GM12872 (cell line): ENCODE measurements at regions not wholly inside any gene's neighbourhood (a gene's known extent, or its start where the extent isn't known, plus 50 kb on each side); places are given as distances from the start of the nearest gene placed in this dataset.

ENCODE experiments used
- CTCF ChIP-seq: IDR thresholded peaks from 3 replicates; pipeline ENCODE4 v1.5.1; 2011; ENCODE audit warnings: low read depth, mild to moderate bottlenecking, low read length, moderate library complexity; ENCODE audit not compliant: insufficient read depth

DNA sequence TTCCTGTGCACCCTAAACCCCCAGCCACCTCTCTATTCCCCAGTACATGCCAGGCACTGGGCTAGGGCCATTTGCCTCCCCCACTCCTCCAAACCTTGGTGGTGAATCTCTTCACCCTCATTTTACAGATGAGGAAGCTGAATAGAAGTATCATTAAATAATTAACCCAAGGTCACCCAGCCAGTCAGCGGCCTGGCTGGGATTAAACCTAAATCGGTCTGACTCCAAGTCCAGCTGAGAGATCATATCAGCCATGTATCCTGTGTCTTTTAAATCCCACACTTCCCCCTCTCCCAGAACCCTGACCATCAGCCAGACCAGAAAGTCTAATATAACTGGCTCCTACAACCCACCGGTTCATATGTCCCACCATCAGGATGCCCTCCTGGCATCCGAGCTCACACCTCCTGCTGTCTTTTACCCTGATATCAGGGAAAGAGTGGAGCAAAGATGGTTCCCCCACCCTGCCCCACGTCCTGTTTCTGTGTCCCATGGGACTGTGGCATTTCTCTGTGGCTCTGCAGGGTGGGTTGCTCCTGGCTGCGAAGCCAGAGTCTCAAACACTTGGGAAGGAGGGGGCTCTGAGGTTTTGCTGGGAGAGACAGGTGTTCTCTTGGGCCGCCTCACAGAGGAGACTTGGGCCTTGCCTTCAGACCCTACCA, 145.3 kb downstream of the VEGFA start:
- TF ChIP-seq CTCF, result no peak

DNA sequence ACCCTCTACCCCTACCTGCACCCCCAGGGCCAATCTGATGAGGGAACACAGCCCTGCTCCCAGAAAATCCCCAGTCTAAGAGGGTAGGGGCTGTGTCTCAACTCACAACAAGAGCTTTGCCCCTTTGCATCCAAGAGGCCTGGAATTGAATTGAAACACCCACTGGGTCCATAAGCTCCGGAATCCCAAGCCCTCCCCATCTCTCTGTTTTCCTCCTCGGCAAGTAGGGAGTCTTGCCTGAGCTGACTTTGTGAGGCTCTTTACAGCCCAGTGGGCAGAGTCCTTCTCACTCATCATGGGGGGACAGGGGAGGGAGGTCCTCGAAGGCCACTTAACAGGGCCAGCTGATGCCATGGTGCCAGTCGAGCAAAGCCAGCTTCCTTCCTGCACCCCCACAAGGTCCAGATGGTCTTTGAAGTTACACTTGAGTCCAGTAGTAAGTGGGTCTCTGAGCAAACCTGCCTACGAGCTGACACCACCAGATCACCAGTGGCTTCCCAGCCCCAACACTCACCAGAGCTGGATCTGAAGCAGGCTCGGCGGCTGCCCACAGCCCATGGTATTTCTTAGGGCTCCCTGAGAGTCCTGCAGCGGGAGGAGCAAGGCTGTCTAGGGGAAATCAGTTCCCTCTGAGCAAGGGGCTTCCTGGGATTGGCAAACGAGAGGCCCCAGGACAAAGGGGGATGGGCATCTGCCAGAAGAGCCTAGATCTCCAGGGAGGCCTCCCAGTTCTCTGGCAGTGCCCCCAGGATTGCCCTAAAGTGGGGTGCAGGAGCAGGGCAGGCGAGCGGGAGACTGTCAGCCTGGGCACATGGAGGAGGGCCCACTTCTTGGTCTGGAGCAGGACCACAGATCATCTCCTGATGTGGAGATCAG, 144.5 kb downstream of the VEGFA start:
- no peak for TF ChIP-seq CTCF

DNA sequence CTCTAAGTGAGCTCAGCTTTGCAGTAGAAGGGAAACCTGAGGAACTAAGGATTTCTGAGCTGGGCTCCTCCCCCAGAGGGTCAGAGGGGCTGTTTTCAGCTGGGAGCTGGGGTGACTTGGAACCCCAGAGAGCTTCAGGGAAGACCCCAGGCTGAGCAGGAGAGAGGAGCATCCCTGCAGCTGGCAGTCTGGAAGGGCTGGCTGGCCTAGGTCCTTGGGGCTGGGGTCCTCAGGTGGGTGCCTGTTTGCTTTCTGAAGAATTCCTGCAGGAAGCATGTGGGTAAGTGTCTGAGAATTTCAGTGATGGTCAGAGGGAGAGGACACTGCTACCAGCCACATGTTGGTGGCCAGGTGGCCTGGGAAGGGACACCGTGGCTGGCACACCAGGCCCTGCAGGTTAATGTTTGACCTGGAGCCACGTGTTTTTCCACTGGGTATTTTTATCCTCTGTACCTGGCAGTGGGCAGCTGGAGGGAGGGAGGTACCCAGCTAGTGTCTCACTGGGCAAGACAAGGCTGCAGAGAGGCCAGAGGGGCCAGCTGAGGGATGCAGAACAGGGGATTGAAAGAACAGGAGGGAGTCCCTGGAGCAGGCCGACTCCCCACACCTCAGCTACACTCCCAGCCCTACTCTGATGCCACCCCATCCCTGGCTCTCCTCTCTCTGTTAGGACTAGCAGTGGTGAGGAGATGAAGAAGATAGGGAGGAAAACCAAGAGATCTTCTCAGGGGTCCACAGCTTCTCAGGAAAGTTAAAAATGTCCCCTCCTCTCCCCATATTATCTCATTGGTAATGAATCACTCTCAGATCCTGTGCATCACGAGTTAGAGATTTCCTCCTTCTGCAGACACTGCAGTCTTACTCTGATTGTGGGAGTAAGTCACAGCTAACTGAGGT, 143.6 kb downstream of the VEGFA start:
- no peak for TF ChIP-seq CTCF

GRCh38 chr6:43912598-43913371, 142.8 kb downstream of the VEGFA start:
- TF ChIP-seq CTCF, result no peak

DNA sequence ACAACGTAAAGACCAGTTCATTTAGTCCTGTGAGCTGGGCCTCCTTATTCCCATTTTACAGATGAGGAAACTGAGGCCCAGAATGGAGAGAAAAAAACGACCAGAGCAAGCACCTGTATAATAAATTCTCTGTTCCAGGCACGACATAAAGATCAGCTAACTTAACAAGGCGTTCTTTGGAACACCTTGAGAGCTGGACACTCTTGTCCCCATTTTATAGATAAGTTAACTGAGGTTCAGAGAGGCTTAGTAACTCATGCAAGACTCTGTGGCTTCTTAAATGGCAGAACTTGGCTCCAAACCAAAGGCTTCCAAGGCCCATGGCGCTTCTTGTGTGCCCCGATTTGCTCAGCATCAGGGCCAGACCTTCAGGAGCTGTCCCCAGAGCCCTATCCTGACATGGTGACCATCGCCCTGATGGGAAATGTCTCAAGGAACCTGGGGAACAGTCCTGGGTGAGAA, 142.1 kb downstream of the VEGFA start:
- no peak for TF ChIP-seq CTCF

DNA sequence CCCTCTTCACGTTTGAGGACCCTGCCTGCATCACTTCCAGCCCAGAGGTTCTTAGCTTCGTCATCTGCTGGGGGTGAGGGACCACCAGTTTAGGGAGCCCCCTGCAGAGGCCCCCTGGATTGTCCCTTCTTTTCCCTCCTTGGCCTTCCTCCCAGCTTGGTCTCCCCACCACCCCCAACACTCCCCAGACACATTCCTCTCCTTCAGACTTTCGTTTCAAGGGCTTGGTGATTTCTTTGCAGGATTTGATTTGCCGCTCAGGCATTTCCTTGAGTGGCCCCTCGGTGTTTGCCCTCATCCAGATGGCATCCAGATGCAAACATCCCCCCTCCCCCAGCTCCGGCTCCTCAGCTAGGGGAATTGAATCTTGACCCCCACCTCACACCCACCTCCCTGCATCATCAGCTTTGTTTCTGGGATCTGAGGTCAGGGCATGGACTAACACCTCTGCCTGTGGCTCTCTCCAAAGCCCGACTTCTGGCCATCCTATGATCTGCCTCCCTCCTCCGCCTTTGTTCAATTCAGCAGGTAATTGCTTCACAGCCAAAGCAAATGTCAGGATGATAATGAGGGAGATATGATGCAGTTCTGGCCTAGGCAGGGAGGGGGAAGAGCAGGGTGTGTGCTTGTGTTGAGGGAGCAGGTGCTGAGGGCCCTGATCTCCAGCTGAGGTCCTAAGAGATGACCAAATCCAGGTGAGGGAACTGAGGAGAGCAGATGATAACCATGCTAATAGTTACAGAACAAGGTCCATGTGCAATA, 141.5 kb downstream of the VEGFA start:
- no peak for TF ChIP-seq CTCF
